Neural cell (in vitro differentiated cells): ENCODE measurements at regions not wholly inside any gene's neighbourhood (a gene's known extent, or its start where the extent isn't known, plus 50 kb on each side); places are given as distances from the start of the nearest gene placed in this dataset.

Experiments used
- H2AFZ ChIP-seq: fragments of 200-600, 300-800 bp; sonication (generic), shearing (Covaris generic); 2 replicates; pipeline ENCODE4 v1.6.0; 2014; ENCODE audit warnings: low read depth, mild to moderate bottlenecking, antibody characterized with exemption, low read length, moderate library complexity
- H3F3A ChIP-seq: fragments of 200-600 bp; shearing (Covaris generic); 2 replicates; pipeline ENCODE4 v1.6.1; 2016; ENCODE audit warnings: mild to moderate bottlenecking, moderate library complexity, mixed read lengths, antibody characterized with exemption, low read length; ENCODE audit not compliant: insufficient read depth, poor library complexity, severe bottlenecking
- H3K27ac ChIP-seq: fragments of 200-600, 300-800 bp; sonication (generic), shearing (Covaris generic); 2 replicates; pipeline ENCODE4 v1.5.1; 2014; ENCODE audit warnings: mild to moderate bottlenecking, low read length, moderate library complexity
- H3K27me3 ChIP-seq: fragments of 300-800, 200-600 bp; sonication (generic), shearing (Covaris generic); 2 replicates; pipeline ENCODE4 v1.6.0; 2014; ENCODE audit warnings: mild to moderate bottlenecking, low read depth, low read length, moderate library complexity; ENCODE audit not compliant: insufficient read depth
- H3K36me3 ChIP-seq: fragments of 300-800, 200-600 bp; sonication (generic), shearing (Covaris generic); 2 replicates; pipeline ENCODE4 v1.5.1; 2014; ENCODE audit warnings: mild to moderate bottlenecking, antibody characterized with exemption, low read length, moderate library complexity; ENCODE audit not compliant: insufficient read depth
- H3K4me2 ChIP-seq: fragments of 300-800, 200-600 bp; sonication (generic), shearing (Covaris generic); 2 replicates; pipeline ENCODE4 v1.6.0; 2014; ENCODE audit warnings: mild to moderate bottlenecking, low read length
- H3K4me3 ChIP-seq: fragments of 300-800, 200-600 bp; sonication (generic), shearing (Covaris generic); 2 replicates; pipeline ENCODE4 v1.5.1; 2014; ENCODE audit warnings: mild to moderate bottlenecking, low read length, moderate library complexity
- H3K79me2 ChIP-seq: fragments of 200-600 bp; shearing (Covaris generic); replicated peaks from 2 replicates; pipeline ENCODE4 v1.6.0; 2014; ENCODE audit warnings: mild to moderate bottlenecking, low read length, moderate library complexity; ENCODE audit not compliant: insufficient read depth
- H3K9ac ChIP-seq: fragments of 300-800, 200-600 bp; sonication (generic), shearing (Covaris generic); 2 replicates; pipeline ENCODE4 v1.6.1; 2016; ENCODE audit warnings: mild to moderate bottlenecking, low read length, mixed read lengths
- H3K9me2 ChIP-seq: fragments of 200-600 bp; shearing (Covaris generic); 2 replicates; pipeline ENCODE4 v1.6.1; 2016; ENCODE audit warnings: mild to moderate bottlenecking, low read length, mixed read lengths; ENCODE audit not compliant: insufficient read depth
- H3K9me3 ChIP-seq: fragments of 200-600, 300-800 bp; sonication (generic), shearing (Covaris generic); 2 replicates; pipeline ENCODE4 v1.6.1; 2016; ENCODE audit warnings: mild to moderate bottlenecking, mixed run types, low read length, moderate library complexity, mixed read lengths
- H4K20me1 ChIP-seq: fragments of 200-600 bp; shearing (Covaris generic); 2 replicates; pipeline ENCODE4 v1.6.1; 2016; ENCODE audit warnings: mild to moderate bottlenecking, mixed run types; ENCODE audit not compliant: insufficient read depth
- CTCF ChIP-seq: fragments of 450-650 bp; IDR thresholded peaks from 2 replicates; pipeline ENCODE4 v1.5.1; 2014; ENCODE audit warnings: antibody characterized with exemption, mild to moderate bottlenecking, moderate library complexity; ENCODE audit not compliant: poor library complexity, severe bottlenecking
- EP300 ChIP-seq: fragments of 450-650 bp; conservative IDR thresholded peaks from 2 replicates; pipeline ENCODE4 v1.6.1; 2014; ENCODE audit warnings: antibody characterized with exemption, mild to moderate bottlenecking, moderate library complexity; ENCODE audit not compliant: poor library complexity, severe bottlenecking
- EZH2 ChIP-seq: fragments of 200-600, 300-800 bp; shearing (Covaris generic), sonication (generic); IDR thresholded peaks from 2 replicates; pipeline ENCODE4 v1.6.1; 2014; ENCODE audit warnings: antibody characterized with exemption, low read length, borderline replicate concordance, mild to moderate bottlenecking; ENCODE audit not compliant: insufficient read depth, poor library complexity, severe bottlenecking
- MXI1 ChIP-seq: fragments of 450-650 bp; conservative IDR thresholded peaks from 2 replicates; pipeline ENCODE4 v1.6.1; 2014; ENCODE audit warnings: antibody characterized with exemption, mild to moderate bottlenecking; ENCODE audit not compliant: poor library complexity, severe bottlenecking
- POLR2AphosphoS5 ChIP-seq: IDR thresholded peaks from 2 replicates; pipeline ENCODE4 v1.6.1; 2012
- RAD21 ChIP-seq: fragments of 450-650 bp; conservative IDR thresholded peaks from 2 replicates; pipeline ENCODE4 v1.6.1; 2014; ENCODE audit warnings: antibody characterized with exemption, mild to moderate bottlenecking, moderate library complexity
- REST ChIP-seq: IDR thresholded peaks from 2 replicates; pipeline ENCODE4 v1.6.1; 2012; ENCODE audit warnings: borderline replicate concordance
- SMC3 ChIP-seq: fragments of 450-650 bp; conservative IDR thresholded peaks from 2 replicates; pipeline ENCODE4 v1.6.1; 2014; ENCODE audit warnings: antibody characterized with exemption, mild to moderate bottlenecking, moderate library complexity; ENCODE audit not compliant: poor library complexity
- TAF1 ChIP-seq: IDR thresholded peaks from 2 replicates; pipeline ENCODE4 v1.6.1; 2012; ENCODE audit warnings: low read depth

- Histone ChIP-seq H3K36me3 (no peaks in the 10 kb centered on the region), H3K27ac (no peak overlapping the region)
- TF ChIP-seq SMC3 (no peak), MXI1 (no peak), TAF1 (no peak), EZH2 (no peak), RAD21 (no peak), EP300 (no peak), POLR2AphosphoS5 (no peak), CTCF (no peak), REST (no peak)
Observed at GRCh38 chr18:57915248-57915647, 112.1 kb upstream of the ATP8B1 start.

GRCh38 chr18:57913686-57914085 lies 110.6 kb upstream of the ATP8B1 start:
- H3K27ac ChIP-seq = no peak overlapping the region

More at GRCh38 chr18:57915248-57915647, 112.1 kb upstream of the ATP8B1 start:
- H3K4me2 ChIP-seq = no peak overlapping the region
- no peak overlapping the region for H3K9ac ChIP-seq
- no peaks in the 10 kb centered on the region for H3K9me3 ChIP-seq
- H3K4me3 ChIP-seq = no peak overlapping the region
- H3K9me2 ChIP-seq = no peaks in the 10 kb centered on the region
- no peaks in the 10 kb centered on the region for H4K20me1 ChIP-seq
- no peaks in the 10 kb centered on the region for H3F3A ChIP-seq
- H2AFZ ChIP-seq = no peak overlapping the region
- H3K27me3 ChIP-seq = no peaks in the 10 kb centered on the region
- no peaks in the 10 kb centered on the region for H3K79me2 ChIP-seq

More at GRCh38 chr18:57913686-57914085, 110.6 kb upstream of the ATP8B1 start:
- Histone ChIP-seq H3K4me2 (no peak overlapping the region), H3K36me3 (no peaks in the 10 kb centered on the region), H3K79me2 (no peaks in the 10 kb centered on the region), H3K9ac (no peak overlapping the region), H3F3A (no peaks in the 10 kb centered on the region), H3K9me3 (no peaks in the 10 kb centered on the region), H2AFZ (no peak overlapping the region), H3K4me3 (no peak overlapping the region), H3K27me3 (no peaks in the 10 kb centered on the region), H4K20me1 (no peaks in the 10 kb centered on the region), H3K9me2 (no peaks in the 10 kb centered on the region)
- TF ChIP-seq RAD21 (no peak), CTCF (no peak), EZH2 (no peak), MXI1 (no peak), TAF1 (no peak), EP300 (no peak), SMC3 (no peak), REST (no peak), POLR2AphosphoS5 (no peak)
